ENCODE measurements at regions not wholly inside any gene's neighbourhood (a gene's known extent, or its start where the extent isn't known, plus 50 kb on each side); places are given as distances from the start of the nearest gene placed in this dataset.
A peak's percentile ranks its signal among the peaks of the same experiment; 100 is the strongest.

- DNase-seq = no peak
- in situ Hi-C loops (cut with HindIII; ENCODE audit: low pct_ligation_motif_present, low pct_unique_long_range_greater_than_20kb, low sequenced_read_pairs) = no loop called here
Measured at GRCh38 chr6:77228279-77228678, 235.0 kb downstream of the HTR1B start.

DNA sequence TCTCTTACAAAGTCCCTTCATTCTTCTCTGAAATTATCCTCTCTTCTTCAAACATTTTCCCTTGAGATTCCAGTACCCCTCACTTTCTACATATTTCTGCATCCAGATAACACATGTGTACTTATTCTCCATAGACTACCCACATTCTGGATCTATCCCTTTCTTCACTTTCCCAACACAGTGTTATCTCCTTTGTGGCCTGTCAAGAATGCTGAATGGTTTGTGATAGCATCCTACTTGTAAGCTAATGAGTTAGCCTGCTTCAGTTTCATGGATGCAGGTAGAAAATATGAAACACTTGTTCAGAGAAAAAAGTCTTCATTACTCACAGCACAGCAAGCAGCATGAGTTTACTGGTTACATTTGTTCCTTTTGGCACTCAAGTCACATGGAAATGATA, 245.4 kb downstream of the HTR1B start:
- in situ Hi-C loops (cut with HindIII; ENCODE audit: low pct_ligation_motif_present, low pct_unique_long_range_greater_than_20kb, low sequenced_read_pairs) = no loop called here
- DNase-seq = no peak

DNA sequence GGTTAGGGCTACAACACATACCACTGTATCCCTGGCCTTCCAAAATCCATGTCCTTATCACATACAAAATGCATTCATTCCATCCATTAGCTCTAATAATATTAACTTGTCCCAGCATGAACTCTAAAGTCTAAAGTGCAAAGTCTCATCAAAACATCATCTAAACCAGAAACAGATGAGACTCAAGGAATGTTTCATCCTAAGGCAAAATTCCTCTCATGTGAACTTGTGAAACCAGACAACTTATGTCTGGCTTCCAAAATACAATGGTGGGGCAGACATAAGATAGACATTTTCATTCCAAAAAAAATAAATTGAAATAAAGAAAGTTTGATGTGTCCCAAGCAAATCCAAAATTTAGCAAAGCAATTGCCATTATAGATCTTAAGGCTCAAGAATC, 257.4 kb downstream of the HTR1B start:
- DNase-seq = no peak
- in situ Hi-C loops (cut with HindIII; ENCODE audit: low pct_ligation_motif_present, low pct_unique_long_range_greater_than_20kb, low sequenced_read_pairs) = no loop called here

DNA sequence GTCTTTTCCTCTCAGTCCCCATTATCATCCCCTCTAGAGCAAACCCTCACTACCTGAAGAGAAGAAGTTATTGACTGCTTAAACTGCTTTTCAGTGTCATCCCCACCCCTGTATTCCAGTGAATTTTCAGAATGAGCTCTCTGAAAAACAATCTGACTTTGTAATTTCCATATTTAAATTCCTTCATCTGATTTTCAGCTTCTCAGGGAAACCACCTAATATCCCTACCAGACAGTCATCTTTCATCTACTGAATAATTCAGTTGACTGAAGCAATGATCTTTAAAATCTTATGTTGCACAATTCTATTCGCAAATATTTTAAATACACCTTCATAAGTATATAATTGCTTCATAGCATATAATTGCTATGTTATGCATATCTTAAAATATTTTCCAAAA, 258.7 kb downstream of the HTR1B start:
- in situ Hi-C loops (cut with HindIII; ENCODE audit: low pct_ligation_motif_present, low pct_unique_long_range_greater_than_20kb, low sequenced_read_pairs) = no loop called here
- no peak for DNase-seq

- no peak for DNase-seq
- in situ Hi-C loops (cut with HindIII; ENCODE audit: low pct_ligation_motif_present, low pct_unique_long_range_greater_than_20kb, low sequenced_read_pairs) = no loop called here
Measured at GRCh38 chr6:77183447-77183846, 279.8 kb downstream of the HTR1B start.

GRCh38 chr6:77181749-77182148, 281.5 kb downstream of the HTR1B start:
- DNase-seq = no peak
- in situ Hi-C loops (cut with HindIII; ENCODE audit: low pct_ligation_motif_present, low pct_unique_long_range_greater_than_20kb, low sequenced_read_pairs) = no loop called here

- DNase-seq = no peak
- in situ Hi-C loops (cut with HindIII; ENCODE audit: low pct_ligation_motif_present, low pct_unique_long_range_greater_than_20kb, low sequenced_read_pairs) = no loop called here
Measured at GRCh38 chr6:77180326-77180725, 283.0 kb downstream of the HTR1B start.

- in situ Hi-C loops (cut with HindIII; ENCODE audit: low pct_ligation_motif_present, low pct_unique_long_range_greater_than_20kb, low sequenced_read_pairs) = no loop called here
- DNase-seq = no peak
Measured at GRCh38 chr6:77178821-77179220, 284.5 kb downstream of the HTR1B start.

GRCh38 chr6:77177470-77177869, 285.8 kb downstream of the HTR1B start:
- no peak for DNase-seq
- in situ Hi-C loops (cut with HindIII; ENCODE audit: low pct_ligation_motif_present, low pct_unique_long_range_greater_than_20kb, low sequenced_read_pairs) = no loop called here

DNA sequence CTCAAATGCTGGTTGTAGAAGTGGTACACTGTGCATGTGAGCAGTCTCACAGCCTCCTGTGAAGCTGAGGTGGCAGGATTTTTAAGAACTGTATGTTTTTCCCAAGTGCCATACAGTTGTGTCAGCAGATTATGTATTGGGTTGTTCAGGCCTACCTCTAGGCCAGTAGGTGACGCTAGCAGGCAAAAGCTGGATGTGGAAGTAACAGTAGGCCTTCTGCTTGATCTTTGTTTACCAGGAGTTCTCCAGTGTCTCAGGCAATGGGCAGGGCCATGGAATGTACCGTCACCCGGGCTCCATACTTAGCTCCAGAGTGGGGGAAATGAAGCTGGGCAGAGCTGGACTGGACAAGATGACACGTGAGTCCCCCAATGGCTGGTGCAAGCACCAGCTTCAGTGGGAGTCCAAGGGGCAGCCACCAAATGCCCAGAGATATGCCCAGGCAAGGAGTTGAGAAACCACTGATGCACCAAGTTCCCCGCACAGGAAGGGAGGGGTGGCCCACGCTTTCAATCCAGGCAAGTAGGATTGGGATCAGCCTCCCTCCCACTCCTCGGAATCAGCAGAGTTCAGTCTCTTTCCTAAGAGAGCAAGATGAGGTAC, 289.7 kb downstream of the HTR1B start:
- in situ Hi-C loops (cut with HindIII; ENCODE audit: low pct_ligation_motif_present, low pct_unique_long_range_greater_than_20kb, low sequenced_read_pairs) = no loop called here
- DNase-seq = no peak

- in situ Hi-C loops (cut with HindIII; ENCODE audit: low pct_ligation_motif_present, low pct_unique_long_range_greater_than_20kb, low sequenced_read_pairs) = no loop called here
- DNase-seq = no peak
Measured at GRCh38 chr6:77172578-77172977, 290.7 kb downstream of the HTR1B start.

- DNase-seq = no peak
- in situ Hi-C loops (cut with HindIII; ENCODE audit: low pct_ligation_motif_present, low pct_unique_long_range_greater_than_20kb, low sequenced_read_pairs) = no loop called here
Measured at GRCh38 chr6:77159730-77160129, 303.6 kb downstream of the HTR1B start.

- DNase-seq = no peak
- in situ Hi-C loops (cut with HindIII; ENCODE audit: low pct_ligation_motif_present, low pct_unique_long_range_greater_than_20kb, low sequenced_read_pairs) = no loop called here
Measured at GRCh38 chr6:77151241-77151640, 312.1 kb downstream of the HTR1B start.

- in situ Hi-C loops (cut with HindIII; ENCODE audit: low pct_ligation_motif_present, low pct_unique_long_range_greater_than_20kb, low sequenced_read_pairs) = no loop called here
- no peak for DNase-seq
Measured at GRCh38 chr6:77150736-77151135, 312.6 kb downstream of the HTR1B start.

GRCh38 chr6:77145244-77145643, 318.0 kb downstream of the HTR1B start:
- DNase-seq = no peak
- in situ Hi-C loops (cut with HindIII; ENCODE audit: low pct_ligation_motif_present, low pct_unique_long_range_greater_than_20kb, low sequenced_read_pairs) = no loop called here

- DNase-seq = no peak
- in situ Hi-C loops (cut with HindIII; ENCODE audit: low pct_ligation_motif_present, low pct_unique_long_range_greater_than_20kb, low sequenced_read_pairs) = no loop called here
Measured at GRCh38 chr6:77143659-77144447, 319.4 kb downstream of the HTR1B start.

- in situ Hi-C loops (cut with HindIII; ENCODE audit: low pct_ligation_motif_present, low pct_unique_long_range_greater_than_20kb, low sequenced_read_pairs) = no loop called here
- no peak for DNase-seq
Measured at GRCh38 chr6:77136086-77136485, 327.2 kb downstream of the HTR1B start.

GRCh38 chr6:77133031-77133430, 330.3 kb downstream of the HTR1B start:
- DNase-seq = no peak
- in situ Hi-C loops (cut with HindIII; ENCODE audit: low pct_ligation_motif_present, low pct_unique_long_range_greater_than_20kb, low sequenced_read_pairs) = no loop called here

GRCh38 chr6:77131426-77131825, 331.9 kb downstream of the HTR1B start:
- in situ Hi-C loops (cut with HindIII; ENCODE audit: low pct_ligation_motif_present, low pct_unique_long_range_greater_than_20kb, low sequenced_read_pairs) = no loop called here

GRCh38 chr6:77124604-77125003, 338.7 kb downstream of the HTR1B start:
- in situ Hi-C loops (cut with HindIII; ENCODE audit: low pct_ligation_motif_present, low pct_unique_long_range_greater_than_20kb, low sequenced_read_pairs) = no loop called here
- peak; percentile 9 for DNase-seq

More at GRCh38 chr6:77131426-77131825, 331.9 kb downstream of the HTR1B start:
- DNase-seq = no peak
